H1 (cell line): ENCODE measurements at regions not wholly inside any gene's neighbourhood (a gene's known extent, or its start where the extent isn't known, plus 50 kb on each side); places are given as distances from the start of the nearest gene placed in this dataset.

Experiments
- CTCF ChIA-PET: fragments of 300-600 bp; sonication (Branson Sonifier 250); formaldehyde crosslinking; loops from one replicate; lab custom pipeline; 2021; ENCODE audit not compliant: partially characterized antibody; lab: Charles Lee
- POLR2A ChIA-PET: fragments of 300-600 bp; sonication (Branson Sonifier 250); formaldehyde crosslinking; loops from one replicate; lab custom pipeline; 2021; ENCODE audit warnings: inconsistent platforms; ENCODE audit not compliant: partially characterized antibody; lab: Charles Lee
- DNase-seq, 2 experiments: peaks; one replicate each; pipeline versions ENCODE4 v3.0.0 to v3.0.0-alpha.2; 2010 to 2022; ENCODE audit warnings: low spot score in 2 of 2, low read depth in 1 of 2, mixed read lengths in 1 of 2
- FAIRE-seq: peaks from 2 replicates; lab custom pipeline; 2011; peaks lifted over from hg19 to GRCh38; lab: Jason Lieb, UNC
- H2AFZ ChIP-seq: 2 replicates; pipeline ENCODE4 v1.8.1; 2012; ENCODE audit warnings: low read length, inconsistent platforms
- H2AK5ac ChIP-seq: 2 replicates; pipeline ENCODE4 v1.6.1; 2013; ENCODE audit warnings: low read depth, low read length
- H2BK120ac ChIP-seq: replicated peaks from 2 replicates; pipeline ENCODE3; 2013; ENCODE audit warnings: low read depth, low read length, inconsistent platforms
- H2BK12ac ChIP-seq: 2 replicates; pipeline ENCODE4 v1.6.1; 2013; ENCODE audit warnings: low read depth, low read length
- H2BK15ac ChIP-seq: 2 replicates; pipeline ENCODE4 v1.6.1; 2013; ENCODE audit warnings: low read length
- H2BK20ac ChIP-seq: 2 replicates; pipeline ENCODE4 v1.6.1; 2013; ENCODE audit warnings: low read length
- H2BK5ac ChIP-seq: 2 replicates; pipeline ENCODE4 v1.6.1; 2013; ENCODE audit warnings: low read depth, low read length
- H3K14ac ChIP-seq: 2 replicates; pipeline ENCODE4 v1.6.1; 2013; ENCODE audit warnings: inconsistent platforms; ENCODE audit not compliant: insufficient read length
- H3K18ac ChIP-seq: 2 replicates; pipeline ENCODE4 v1.6.1; 2013; ENCODE audit warnings: low read length; ENCODE audit errors: extremely low read depth
- H3K23ac ChIP-seq: 2 replicates; pipeline ENCODE4 v1.6.1; 2013; ENCODE audit warnings: inconsistent platforms; ENCODE audit not compliant: insufficient read length
- H3K23me2 ChIP-seq: 2 replicates; pipeline ENCODE4 v1.6.1; 2013; ENCODE audit warnings: low read depth, low read length
- H3K27ac ChIP-seq: 2 replicates; pipeline ENCODE4 v1.6.1; 2011; ENCODE audit warnings: low read depth, low read length, inconsistent platforms
- H3K27me3 ChIP-seq, 4 experiments: replicated peaks in 1 of 4; 1 replicate in 1 of 4; 2 replicates in 3 of 4; pipeline versions ENCODE4 v1.6.1 to v1.8.1; 2011 to 2013; ENCODE audit warnings: low read length in 3 of 4, mild to moderate bottlenecking in 3 of 4, inconsistent platforms in 2 of 4, mixed read lengths in 2 of 4, moderate library complexity in 1 of 4; ENCODE audit not compliant: control insufficient read depth in 3 of 4, insufficient read depth in 3 of 4; ENCODE audit errors: extremely low read depth in 1 of 4
- H3K36me3 ChIP-seq, 4 experiments: 2 replicates each; pipeline versions ENCODE4 v1.6.1 to v1.8.1; 2011 to 2013; ENCODE audit warnings: mild to moderate bottlenecking in 4 of 4, low read length in 3 of 4, moderate library complexity in 2 of 4, control low read depth in 1 of 4, inconsistent platforms in 1 of 4; ENCODE audit not compliant: insufficient read depth in 4 of 4, control insufficient read depth in 2 of 4
- H3K4ac ChIP-seq: replicated peaks from 2 replicates; pipeline ENCODE3; 2013; ENCODE audit warnings: low read length, low read depth, mixed read lengths, inconsistent platforms; ENCODE audit not compliant: insufficient read length
- H3K4me1 ChIP-seq, 4 experiments: replicated peaks in 1 of 4; 1 replicate in 1 of 4; 2 replicates in 3 of 4; pipeline versions ENCODE4 v1.6.1 to v1.8.1; 2011 to 2013; ENCODE audit warnings: low read length in 3 of 4, inconsistent platforms in 2 of 4, mixed read lengths in 1 of 4; ENCODE audit not compliant: insufficient read depth in 4 of 4, control insufficient read depth in 3 of 4
- H3K4me2 ChIP-seq, 2 experiments: 2 replicates each; pipeline versions ENCODE4 v1.6.1 to v1.8.1; 2011 to 2013; ENCODE audit warnings: low read depth in 2 of 2, low read length in 2 of 2, control low read depth in 1 of 2, inconsistent platforms in 1 of 2, mild to moderate bottlenecking in 1 of 2; ENCODE audit not compliant: insufficient read depth in 1 of 2
- H3K4me3 ChIP-seq, 4 experiments: fragments of 200-600, 300-600 bp in 1 of 4; sonication (generic), shearing (Covaris generic), sonication (Bioruptor Twin) in 1 of 4; 2 replicates each; pipeline versions ENCODE4 v1.5.1 to v1.8.1; 2011 to 2016; ENCODE audit warnings: low read length in 4 of 4, low read depth in 3 of 4, control low read depth in 2 of 4, inconsistent platforms in 2 of 4, mild to moderate bottlenecking in 2 of 4, mixed read lengths in 1 of 4, moderate library complexity in 1 of 4; ENCODE audit not compliant: insufficient read depth in 2 of 4; ENCODE audit errors: extremely low read depth in 1 of 4
- H3K56ac ChIP-seq: replicated peaks from 2 replicates; pipeline ENCODE3; 2013; ENCODE audit warnings: low read depth, mild to moderate bottlenecking, mixed read lengths, low read length, inconsistent platforms; ENCODE audit not compliant: insufficient read length
- H3K79me1 ChIP-seq: 2 replicates; pipeline ENCODE4 v1.6.1; 2013; ENCODE audit warnings: low read depth, low read length, control low read depth
- H3K79me2 ChIP-seq, 2 experiments: 2 replicates each; pipeline versions ENCODE4 v1.6.1 to v1.8.1; 2012 to 2013; ENCODE audit warnings: low read length in 2 of 2, mild to moderate bottlenecking in 2 of 2, inconsistent platforms in 1 of 2; ENCODE audit not compliant: insufficient read depth in 2 of 2, control insufficient read depth in 1 of 2
- H3K9ac ChIP-seq, 4 experiments: replicated peaks in 1 of 4; 1 replicate in 1 of 4; 2 replicates in 3 of 4; pipeline versions ENCODE4 v1.6.1 to v1.8.1; 2011 to 2013; ENCODE audit warnings: low read depth in 3 of 4, low read length in 3 of 4, control low read depth in 2 of 4, mild to moderate bottlenecking in 2 of 4, moderate library complexity in 2 of 4, inconsistent platforms in 1 of 4; ENCODE audit errors: extremely low read depth in 1 of 4
- H3K9me3 ChIP-seq, 2 experiments: 2 replicates each; pipeline versions ENCODE4 v1.6.1 to v1.8.1; 2012 to 2013; ENCODE audit warnings: mild to moderate bottlenecking in 2 of 2, moderate library complexity in 2 of 2, control low read depth in 1 of 2, inconsistent platforms in 1 of 2, low read depth in 1 of 2, low read length in 1 of 2, mixed read lengths in 1 of 2; ENCODE audit not compliant: insufficient read depth in 2 of 2
- H4K20me1 ChIP-seq, 2 experiments: replicated peaks in 1 of 2; 2 replicates each; pipeline versions ENCODE3 to v1.8.1; 2011 to 2013; ENCODE audit warnings: inconsistent platforms in 2 of 2, low read length in 2 of 2, mild to moderate bottlenecking in 1 of 2; ENCODE audit not compliant: insufficient read depth in 2 of 2, control insufficient read depth in 1 of 2
- H4K5ac ChIP-seq: 2 replicates; pipeline ENCODE4 v1.6.1; 2013; ENCODE audit warnings: low read length, low read depth, mixed read lengths, inconsistent platforms; ENCODE audit not compliant: insufficient read length
- H4K8ac ChIP-seq: 2 replicates; pipeline ENCODE4 v1.8.0; 2013; ENCODE audit warnings: mild to moderate bottlenecking, moderate library complexity, low read length, inconsistent platforms; ENCODE audit not compliant: insufficient read depth; ENCODE audit errors: extremely low read depth
- H4K91ac ChIP-seq: replicated peaks from 2 replicates; pipeline ENCODE3; 2013; ENCODE audit warnings: low read length, mixed read lengths, inconsistent platforms; ENCODE audit not compliant: insufficient read length
- BCL11A ChIP-seq, 2 experiments: IDR thresholded peaks; one replicate each; pipeline ENCODE4 v1.6.1; 2011; ENCODE audit warnings: low read depth in 2 of 2, low read length in 2 of 2, mild to moderate bottlenecking in 2 of 2
- CTBP2 ChIP-seq: IDR thresholded peaks from 2 replicates; pipeline ENCODE4 v1.7.0; 2011; ENCODE audit warnings: borderline replicate concordance, mild to moderate bottlenecking, moderate library complexity, mixed read lengths, low read length; ENCODE audit not compliant: insufficient read depth, insufficient read length
- EGR1 ChIP-seq: IDR thresholded peaks from 2 replicates; pipeline ENCODE4 v1.6.1; 2011; ENCODE audit warnings: low read depth, low read length, borderline replicate concordance
- FOSL1 ChIP-seq: IDR thresholded peaks from 2 replicates; pipeline ENCODE4 v1.6.1; 2011; ENCODE audit warnings: mild to moderate bottlenecking, low read depth, low read length, moderate library complexity; ENCODE audit not compliant: insufficient read depth
- HDAC2 ChIP-seq, 2 experiments: fragments of 300-600 bp in 1 of 2; sonication (generic) in 1 of 2; IDR thresholded peaks; 2 replicates each; pipeline ENCODE4 v1.6.1; 2011 to 2012; ENCODE audit warnings: low read depth in 2 of 2, low read length in 2 of 2, mild to moderate bottlenecking in 2 of 2, moderate library complexity in 2 of 2, borderline replicate concordance in 1 of 2, inconsistent platforms in 1 of 2
- SP4 ChIP-seq: IDR thresholded peaks from 2 replicates; pipeline ENCODE4 v1.6.1; 2012; ENCODE audit warnings: low read length, inconsistent platforms
- SUZ12 ChIP-seq: fragments of 200-600 bp; sonication (generic); IDR thresholded peaks from 2 replicates; pipeline ENCODE4 v1.6.1; 2012; ENCODE audit warnings: mild to moderate bottlenecking, inconsistent platforms, low read length, moderate library complexity, mixed read lengths
- TAF1 ChIP-seq: IDR thresholded peaks from 2 replicates; pipeline ENCODE4 v1.6.1; 2011; ENCODE audit warnings: mild to moderate bottlenecking, low read depth, low read length
- WGBS, 2 experiments: shearing (Covaris generic) in 1 of 2; methylation state at CpG; one replicate each; pipeline versions ENCODE4 v1.1.6 to v1.1.7; 2013 to 2015; ENCODE audit warnings: low lambda C conversion rate in 2 of 2, mixed read lengths in 2 of 2, inconsistent platforms in 1 of 2, low coverage in 1 of 2, missing lambda C conversion rate in 1 of 2; ENCODE audit not compliant: insufficient replicate concordance in 2 of 2, insufficient coverage in 1 of 2, insufficient read length in 1 of 2; ENCODE audit errors: extremely low coverage in 1 of 2, missing lambda C conversion rate in 1 of 2; 5-methylcytosine and 5-hydroxymethylcytosine counted together
- TF ChIP-seq, protein P1 (sequence below): IDR thresholded peaks from 2 replicates; pipeline ENCODE4 v1.6.1; 2012; ENCODE audit warnings: inconsistent platforms

DNA sequence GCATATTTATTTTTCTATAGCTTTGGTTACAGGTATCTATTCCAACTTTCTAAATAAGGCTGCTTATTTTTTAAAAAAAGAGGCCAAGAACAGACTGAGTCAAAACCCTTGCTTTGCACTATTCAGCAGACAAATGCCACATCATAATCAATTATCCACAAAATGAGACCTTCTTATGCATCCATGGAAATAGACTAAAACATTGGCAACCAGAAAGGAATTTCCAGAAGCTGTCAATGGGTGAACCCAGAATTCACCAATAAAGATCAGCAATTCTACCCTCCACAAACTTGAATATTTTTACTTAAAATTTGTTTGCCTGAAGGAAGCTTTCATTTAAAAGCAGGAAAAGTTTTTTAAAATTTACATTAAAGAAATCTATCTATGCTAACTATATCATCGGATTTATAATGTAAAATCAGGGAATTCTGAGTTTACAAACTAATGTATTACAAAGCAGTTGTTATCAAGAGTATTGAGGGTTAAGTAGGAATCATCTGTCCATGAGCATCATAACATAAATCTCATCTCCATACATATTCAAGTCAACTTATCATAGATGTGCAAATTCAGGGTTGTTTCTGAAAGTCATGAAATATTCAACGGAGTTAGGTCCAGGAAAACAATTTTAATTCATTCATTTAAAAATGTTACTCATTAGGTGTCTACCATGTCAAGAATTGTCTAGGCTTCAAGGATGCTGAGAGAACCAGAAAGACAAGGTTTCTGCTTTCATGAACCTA is 548.0 kb downstream of the SATB2 start:
- Histone ChIP-seq H4K91ac (no peak overlapping the region), H3K4me3 (no peak overlapping the region), H3K27ac (no peak overlapping the region), H2BK15ac (no peak overlapping the region), H3K56ac (no peak overlapping the region), H3K79me1 (no peaks in the 10 kb centered on the region), H3K4me1 (no peaks in the 10 kb centered on the region), H3K14ac (no peak overlapping the region), H3K9ac (no peak overlapping the region), H4K8ac (no peak overlapping the region), H4K5ac (no peak overlapping the region), H4K20me1 (no peaks in the 10 kb centered on the region), H3K79me2 (no peaks in the 10 kb centered on the region), H2BK5ac (no peak overlapping the region), H2BK120ac (no peak overlapping the region), H3K23ac (no peak overlapping the region), H2AFZ (no peak overlapping the region), H3K9me3 (no peaks in the 10 kb centered on the region), H2BK20ac (no peak overlapping the region), H3K23me2 (no peaks in the 10 kb centered on the region), H2BK12ac (no peak overlapping the region), H3K36me3 (no peaks in the 10 kb centered on the region), H3K4ac (no peak overlapping the region), H2AK5ac (no peak overlapping the region), H3K4me2 (no peak overlapping the region), H3K27me3 (no peaks in the 10 kb centered on the region), H3K18ac (no peak overlapping the region)
- no peak for FAIRE-seq
- POLR2A ChIA-PET = no interaction called here
- CTCF ChIA-PET = no interaction called here
- WGBS, 2 experiments = 95% methylated on average over 2 of the region's 2 CpGs; no CpG with 5 or more reads in 1 of the 2 experiments
- DNase-seq = no peak
- no peak for TF ChIP-seq FOSL1
- TF ChIP-seq SP4 = no peak
- TF ChIP-seq, protein P1, sequence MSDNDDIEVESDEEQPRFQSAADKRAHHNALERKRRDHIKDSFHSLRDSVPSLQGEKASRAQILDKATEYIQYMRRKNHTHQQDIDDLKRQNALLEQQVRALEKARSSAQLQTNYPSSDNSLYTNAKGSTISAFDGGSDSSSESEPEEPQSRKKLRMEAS = no peak
- TF ChIP-seq BCL11A (IDR thresholded peaks at IDR 0.05; ENCODE audit: low read depth in 2 of 2, low read length in 2 of 2) = no peak
- no peak for TF ChIP-seq HDAC2 (IDR thresholded peaks at IDR 0.05; ENCODE audit: borderline replicate concordance in 1 of 2, low read depth in 2 of 2, low read length in 2 of 2)
- TF ChIP-seq EGR1 = no peak
- no peak for TF ChIP-seq TAF1
- TF ChIP-seq SUZ12 = no peak
- TF ChIP-seq CTBP2 = no peak
